Naive thymus-derived CD8-positive, alpha-beta T cell (primary cell): ENCODE measurements at regions not wholly inside any gene's neighbourhood (a gene's known extent, or its start where the extent isn't known, plus 50 kb on each side); places are given as distances from the start of the nearest gene placed in this dataset.
"Not testable (repeated sequence)": the region's sequence is repeated elsewhere in the genome, so short reads cannot be mapped to it uniquely, and the experiment has no call there.

ENCODE experiments used
- ATAC-seq, 2 donors: fragments of 150-1000 bp; cut with Tn5 transposase in 1 of 2; sonication (Bioruptor Pico), chemical (Tn5 transposase) in 1 of 2; 1 replicate in 1 of 2; 2 replicates in 1 of 2; pipeline ENCODE4 v1.10.0; 2021; ENCODE audit warnings: mild to moderate bottlenecking in 2 of 2, moderate library complexity in 2 of 2
- POLR2A ChIA-PET: fragments of 350-600 bp; sonication (Branson Sonifier 250); formaldehyde crosslinking; loops from one replicate; lab custom pipeline; 2021; ENCODE audit warnings: antibody characterized with exemption; lab: Charles Lee
- DNase-seq, 10 donors: peaks; one replicate each; pipeline versions ENCODE4 v3.0.0 to v3.0.0-alpha.2; 2020 to 2022
- H3K27ac Mint-ChIP-seq, 10 donors: one replicate each; pipeline ENCODE4 v1.8.0; 2020 to 2022; ENCODE audit warnings: mild to moderate bottlenecking in 10 of 10, mixed read lengths in 10 of 10, moderate library complexity in 4 of 10, inconsistent platforms in 1 of 10
- H3K27me3 Mint-ChIP-seq, 5 donors: one replicate each; pipeline ENCODE4 v1.8.0; 2021 to 2022; ENCODE audit warnings: mixed read lengths in 5 of 5
- H3K36me3 Mint-ChIP-seq, 3 donors: one replicate each; pipeline ENCODE4 v1.8.0; 2020 to 2022; ENCODE audit warnings: mixed read lengths in 3 of 3, mild to moderate bottlenecking in 2 of 3, inconsistent platforms in 1 of 3
- H3K4me1 Mint-ChIP-seq, 4 donors: one replicate each; pipeline ENCODE4 v1.8.0; 2021 to 2022; ENCODE audit warnings: mixed read lengths in 4 of 4
- H3K4me3 Mint-ChIP-seq, 10 donors: one replicate each; pipeline ENCODE4 v1.8.0; 2020 to 2022; ENCODE audit warnings: mild to moderate bottlenecking in 10 of 10, mixed read lengths in 10 of 10, moderate library complexity in 6 of 10, inconsistent platforms in 1 of 10
- H3K9me3 Mint-ChIP-seq, 9 donors: one replicate each; pipeline ENCODE4 v1.8.0; 2020 to 2022; ENCODE audit warnings: mixed read lengths in 9 of 9, mild to moderate bottlenecking in 3 of 9, inconsistent platforms in 1 of 9, moderate library complexity in 1 of 9

GRCh38 chr6:28008053-28008452, 51.0 kb downstream of the OR2B6 start:
- DNase-seq (no peak), ATAC-seq (no peak)
- H3K27ac Mint-ChIP-seq = no peak overlapping the region
- H3K4me1 Mint-ChIP-seq = peaks cover 8 to 16% (median 9%) of the 10 kb centered on the region in 4 donors
- peaks cover 10 to 43% (median 26%) of the 10 kb centered on the region in 5 donors for H3K27me3 Mint-ChIP-seq
- H3K4me3 Mint-ChIP-seq = no peak overlapping the region
- H3K36me3 Mint-ChIP-seq = peaks cover 0 to 4% (median 0%) of the 10 kb centered on the region in 3 donors
- H3K9me3 Mint-ChIP-seq = peaks cover 0 to 4% (median 0%) of the 10 kb centered on the region in 9 donors
- POLR2A ChIA-PET = no interaction called here

GRCh38 chr6:28010526-28010925, 53.5 kb downstream of the OR2B6 start:
- Mint-ChIP-seq H3K27ac (no peak overlapping the region), H3K27me3 (peaks cover 15 to 40% (median 21%) of the 10 kb centered on the region in 5 donors), H3K4me3 (no peak overlapping the region), H3K9me3 (peaks cover 0 to 4% (median 0%) of the 10 kb centered on the region in 9 donors), H3K36me3 (peaks cover 0 to 5% (median 0%) of the 10 kb centered on the region in 3 donors), H3K4me1 (peaks cover 5 to 16% (median 8%) of the 10 kb centered on the region in 4 donors)
- DNase-seq (no peak), ATAC-seq (no peak)
- POLR2A ChIA-PET = no interaction called here

GRCh38 chr6:28011722-28012121, 54.7 kb downstream of the OR2B6 start:
- POLR2A ChIA-PET = no interaction called here
- ATAC-seq (no peak), DNase-seq (no peak)
- Mint-ChIP-seq H3K4me1 (peaks cover 5 to 16% (median 8%) of the 10 kb centered on the region in 4 donors), H3K4me3 (no peak overlapping the region), H3K36me3 (peaks cover 0 to 5% (median 0%) of the 10 kb centered on the region in 3 donors), H3K9me3 (peaks cover 0 to 4% (median 0%) of the 10 kb centered on the region in 9 donors), H3K27ac (peak overlapping the region in 1 of 10 donors; percentile 12), H3K27me3 (peaks cover 19 to 41% (median 31%) of the 10 kb centered on the region in 5 donors)

GRCh38 chr6:28021011-28021410, 59.4 kb upstream of the ZNF165 start:
- ATAC-seq, POLR2A ChIA-PET, H3K4me1 Mint-ChIP-seq, H3K36me3 Mint-ChIP-seq, H3K4me3 Mint-ChIP-seq, DNase-seq: not testable (repeated sequence)
- peaks cover 16 to 48% (median 28%) of the 10 kb centered on the region in 5 donors for H3K27me3 Mint-ChIP-seq
- H3K27ac Mint-ChIP-seq = peak overlapping the region in 1 of 10 donors; percentile 29
- peaks cover 0 to 14% (median 4%) of the 10 kb centered on the region in 9 donors for H3K9me3 Mint-ChIP-seq

- peaks cover 0 to 14% (median 4%) of the 10 kb centered on the region in 9 donors for H3K9me3 Mint-ChIP-seq
- H3K27ac Mint-ChIP-seq, ATAC-seq, DNase-seq, H3K36me3 Mint-ChIP-seq, H3K4me1 Mint-ChIP-seq, H3K4me3 Mint-ChIP-seq, POLR2A ChIA-PET: not testable (repeated sequence)
- H3K27me3 Mint-ChIP-seq = peaks cover 11 to 40% (median 23%) of the 10 kb centered on the region in 5 donors
These were observed 57.7 kb upstream of the ZNF165 start for GRCh38 chr6:28022707-28023106.
